ENCODE measurements at regions not wholly inside any gene's neighbourhood (a gene's known extent, or its start where the extent isn't known, plus 50 kb on each side); places are given as distances from the start of the nearest gene placed in this dataset.
"Not testable (repeated sequence)": the region's sequence is repeated elsewhere in the genome, so short reads cannot be mapped to it uniquely, and the experiment has no call there.

DNA sequence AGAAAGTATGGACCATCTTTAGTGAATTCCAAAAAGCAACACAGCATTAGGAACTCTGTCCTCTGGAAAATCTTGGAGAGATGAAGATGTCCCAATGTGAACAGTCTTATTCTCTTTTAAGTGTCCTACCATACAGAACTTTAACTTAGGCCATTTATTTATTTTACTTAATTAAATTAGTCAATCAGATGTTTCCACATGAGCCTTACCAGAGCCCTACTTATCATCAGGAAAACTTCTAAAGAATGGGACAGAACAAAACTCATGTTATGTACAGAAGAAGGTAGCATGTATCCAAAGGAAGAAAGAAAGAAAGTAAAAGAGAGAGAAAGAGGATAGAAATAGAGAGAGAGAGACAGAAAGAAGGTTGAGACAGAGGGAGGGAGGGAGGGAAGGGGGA, 276.4 kb downstream of the ETV1 start:
- no peak overlapping the region for H3K27ac ChIP-seq (ENCODE audit: low read length)

DNA sequence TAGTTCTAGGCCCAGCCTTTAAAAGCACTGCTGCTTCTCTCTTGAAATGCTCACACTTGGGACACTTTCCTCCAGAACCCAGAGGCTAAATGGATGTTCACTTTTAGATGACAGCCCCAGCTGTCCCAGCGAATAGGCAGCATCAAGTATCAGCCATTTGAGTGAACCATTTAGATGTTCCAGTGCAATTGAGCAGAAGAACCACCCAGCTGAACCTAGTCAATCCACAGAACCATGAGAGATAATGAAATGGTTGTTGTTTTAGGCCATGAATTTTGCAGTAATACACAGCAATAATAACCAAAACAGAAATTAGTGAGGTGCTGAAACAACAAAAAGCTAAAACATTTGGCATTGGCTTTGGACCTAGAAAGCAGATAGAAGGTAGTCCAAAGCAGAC, 273.9 kb downstream of the ETV1 start:
- no peak overlapping the region for H3K27ac ChIP-seq (ENCODE audit: low read length)
- no peak overlapping the region for H3K4me3 ChIP-seq (ENCODE audit: low read length in 2 of 2)
- H3K27me3 ChIP-seq (ENCODE audit: control insufficient read depth in 1 of 2, insufficient read depth in 2 of 2, low read length in 2 of 2), result no peaks in the 10 kb centered on the region
- H3K9ac ChIP-seq (ENCODE audit: low read length in 2 of 2), result no peak overlapping the region
- H3K36me3 ChIP-seq (ENCODE audit: control insufficient read depth in 2 of 2, insufficient read depth in 2 of 2, low read length in 2 of 2), result no peaks in the 10 kb centered on the region
- H3K9me3 ChIP-seq (ENCODE audit: control insufficient read depth in 2 of 2, low read length in 2 of 2), result peaks cover 0 to 5% of the 10 kb centered on the region in 2 donors
- no peaks in the 10 kb centered on the region for H3K4me1 ChIP-seq (ENCODE audit: control insufficient read depth, insufficient read depth, low read length)

More for the DNA sequence above, 276.4 kb downstream of the ETV1 start:
- no peaks in the 10 kb centered on the region for H3K36me3 ChIP-seq (ENCODE audit: control insufficient read depth in 2 of 2, insufficient read depth in 2 of 2, low read length in 2 of 2)
- no peak overlapping the region for H3K9ac ChIP-seq (ENCODE audit: low read length in 2 of 2)
- H3K4me1 ChIP-seq (ENCODE audit: control insufficient read depth, insufficient read depth, low read length), result no peaks in the 10 kb centered on the region
- H3K27me3 ChIP-seq (ENCODE audit: control insufficient read depth in 1 of 2, insufficient read depth in 2 of 2, low read length in 2 of 2), result no peaks in the 10 kb centered on the region
- peaks cover 0 to 5% of the 10 kb centered on the region in 2 donors for H3K9me3 ChIP-seq (ENCODE audit: control insufficient read depth in 2 of 2, low read length in 2 of 2)
- H3K4me3 ChIP-seq (ENCODE audit: low read length in 2 of 2), result no peak overlapping the region

DNA sequence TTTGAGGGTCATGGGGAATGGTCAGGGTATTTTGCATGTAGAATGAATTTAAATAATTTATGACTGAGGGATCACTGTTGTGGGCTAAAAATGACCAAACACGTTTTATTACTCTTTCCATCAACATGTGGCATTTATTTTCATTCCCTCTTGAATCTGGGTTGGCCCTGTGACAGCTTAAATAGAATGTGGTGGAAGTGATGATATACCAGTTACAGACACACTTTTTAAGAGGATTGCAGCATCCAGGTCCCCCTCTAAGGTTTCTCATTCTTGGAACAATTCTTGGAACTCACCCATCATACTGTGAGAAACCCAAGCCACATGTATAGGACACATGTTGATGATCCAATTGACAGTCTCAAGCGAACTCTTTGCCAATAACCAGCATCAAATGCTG, 272.4 kb downstream of the ETV1 start:
- Histone ChIP-seq H3K4me3 (ENCODE audit: low read length in 2 of 2) (no peak overlapping the region), H3K9me3 (ENCODE audit: control insufficient read depth in 2 of 2, low read length in 2 of 2) (peaks cover 0 to 5% of the 10 kb centered on the region in 2 donors), H3K36me3 (ENCODE audit: control insufficient read depth in 2 of 2, insufficient read depth in 2 of 2, low read length in 2 of 2) (no peaks in the 10 kb centered on the region), H3K9ac (ENCODE audit: low read length in 2 of 2) (no peak overlapping the region), H3K27me3 (ENCODE audit: control insufficient read depth in 1 of 2, insufficient read depth in 2 of 2, low read length in 2 of 2) (no peaks in the 10 kb centered on the region), H3K27ac (ENCODE audit: low read length) (no peak overlapping the region), H3K4me1 (ENCODE audit: control insufficient read depth, insufficient read depth, low read length) (no peaks in the 10 kb centered on the region)

DNA sequence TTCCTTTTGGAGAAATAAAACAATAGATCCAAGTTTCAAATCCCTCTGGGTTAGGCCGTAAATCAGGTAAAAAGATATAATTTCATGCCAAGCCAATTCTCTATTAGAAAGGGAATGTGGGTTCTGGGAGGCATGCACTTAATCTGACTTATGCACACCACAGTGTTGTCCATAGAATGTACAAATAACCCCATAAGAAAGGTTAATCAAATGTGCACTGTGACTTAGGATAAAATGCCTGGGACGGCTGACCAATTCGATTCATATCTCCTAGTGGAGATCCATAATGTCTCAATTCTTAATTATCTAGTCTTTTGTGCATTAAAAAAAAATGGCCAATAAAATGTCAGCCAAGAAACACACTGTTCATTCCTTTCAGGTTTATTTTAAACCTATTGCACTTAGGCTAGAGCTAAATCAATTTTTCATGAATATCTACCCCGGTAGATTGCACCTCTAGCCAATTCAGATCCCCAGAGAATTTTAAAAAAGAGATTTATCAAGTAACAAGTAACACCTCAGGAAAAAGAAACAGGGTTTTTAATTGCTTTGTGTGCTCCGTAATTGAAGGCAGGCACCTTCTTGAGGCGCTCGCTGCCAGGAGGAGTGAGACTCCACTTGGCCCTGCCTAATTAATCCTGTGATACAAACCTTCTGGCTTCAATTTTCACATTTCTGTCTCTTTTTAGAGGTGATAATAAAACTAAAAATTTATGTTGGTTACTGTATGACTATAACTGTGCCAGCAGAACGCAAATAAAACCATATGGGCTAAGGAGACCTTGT, 265.1 kb downstream of the ETV1 start:
- Histone ChIP-seq H3K9ac (ENCODE audit: low read length in 2 of 2) (no peak overlapping the region), H3K4me1 (ENCODE audit: control insufficient read depth, insufficient read depth, low read length) (no peaks in the 10 kb centered on the region), H3K27ac (ENCODE audit: low read length) (no peak overlapping the region), H3K9me3 (ENCODE audit: control insufficient read depth in 2 of 2, low read length in 2 of 2) (no peaks in the 10 kb centered on the region), H3K27me3 (ENCODE audit: control insufficient read depth in 1 of 2, insufficient read depth in 2 of 2, low read length in 2 of 2) (no peaks in the 10 kb centered on the region), H3K36me3 (ENCODE audit: control insufficient read depth in 2 of 2, insufficient read depth in 2 of 2, low read length in 2 of 2) (no peaks in the 10 kb centered on the region), H3K4me3 (ENCODE audit: low read length in 2 of 2) (no peak overlapping the region)

DNA sequence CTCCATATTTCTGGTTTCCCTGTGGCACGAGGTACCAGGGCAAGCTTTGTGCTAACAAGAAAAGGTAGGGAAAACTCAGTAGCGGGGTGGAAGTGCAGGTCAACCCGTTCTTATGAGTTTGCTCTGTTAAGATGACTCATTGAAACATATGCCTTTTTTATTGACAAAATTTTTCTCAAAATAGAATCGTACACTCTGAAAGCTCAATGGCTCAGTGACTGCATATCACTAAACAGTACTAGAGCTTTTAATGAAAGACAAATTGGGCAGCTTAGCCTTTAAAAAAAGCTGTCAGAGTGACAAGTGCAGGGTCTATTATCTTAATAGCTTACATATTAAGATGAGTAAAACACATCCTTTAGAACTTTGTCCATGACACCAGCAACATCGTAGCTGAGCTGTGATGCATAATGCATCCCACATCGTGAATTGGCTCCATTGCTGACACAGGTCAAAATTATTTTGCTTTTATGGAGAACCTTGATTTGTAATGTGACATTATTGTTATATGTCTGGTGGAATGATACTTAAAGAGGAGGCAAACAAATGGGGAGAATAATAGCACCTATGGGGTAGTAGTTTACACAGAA, 264.4 kb downstream of the ETV1 start:
- Histone ChIP-seq H3K4me3 (ENCODE audit: low read length in 2 of 2) (no peak overlapping the region), H3K9me3 (ENCODE audit: control insufficient read depth in 2 of 2, low read length in 2 of 2) (no peaks in the 10 kb centered on the region), H3K36me3 (ENCODE audit: control insufficient read depth in 2 of 2, insufficient read depth in 2 of 2, low read length in 2 of 2) (no peaks in the 10 kb centered on the region), H3K4me1 (ENCODE audit: control insufficient read depth, insufficient read depth, low read length) (no peaks in the 10 kb centered on the region), H3K27me3 (ENCODE audit: control insufficient read depth in 1 of 2, insufficient read depth in 2 of 2, low read length in 2 of 2) (no peaks in the 10 kb centered on the region), H3K9ac (ENCODE audit: low read length in 2 of 2) (no peak overlapping the region), H3K27ac (ENCODE audit: low read length) (no peak overlapping the region)

DNA sequence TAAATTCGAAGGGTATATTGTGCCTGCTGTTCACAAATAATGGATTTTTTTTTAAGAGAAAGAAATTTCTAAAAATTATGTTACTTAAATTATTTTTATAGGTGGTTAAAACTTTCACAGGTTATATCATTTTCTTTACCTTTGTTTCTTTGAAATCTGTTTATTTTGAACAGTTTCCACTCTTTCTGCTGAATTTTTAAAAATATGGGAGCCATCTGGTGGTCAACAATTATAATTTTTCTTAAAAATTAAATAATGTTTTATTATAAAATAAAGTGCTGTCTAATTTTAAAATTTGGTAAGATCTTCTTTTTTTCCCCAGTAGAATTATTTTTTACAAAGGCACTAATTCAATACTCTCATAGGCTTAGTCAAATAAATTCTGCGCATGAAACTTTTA, 263.9 kb downstream of the ETV1 start:
- Histone ChIP-seq H3K4me3 (ENCODE audit: low read length in 2 of 2) (no peak overlapping the region), H3K9me3 (ENCODE audit: control insufficient read depth in 2 of 2, low read length in 2 of 2) (no peaks in the 10 kb centered on the region), H3K27ac (ENCODE audit: low read length) (no peak overlapping the region), H3K4me1 (ENCODE audit: control insufficient read depth, insufficient read depth, low read length) (no peaks in the 10 kb centered on the region), H3K9ac (ENCODE audit: low read length in 2 of 2) (no peak overlapping the region), H3K36me3 (ENCODE audit: control insufficient read depth in 2 of 2, insufficient read depth in 2 of 2, low read length in 2 of 2) (no peaks in the 10 kb centered on the region), H3K27me3 (ENCODE audit: control insufficient read depth in 1 of 2, insufficient read depth in 2 of 2, low read length in 2 of 2) (no peaks in the 10 kb centered on the region)

DNA sequence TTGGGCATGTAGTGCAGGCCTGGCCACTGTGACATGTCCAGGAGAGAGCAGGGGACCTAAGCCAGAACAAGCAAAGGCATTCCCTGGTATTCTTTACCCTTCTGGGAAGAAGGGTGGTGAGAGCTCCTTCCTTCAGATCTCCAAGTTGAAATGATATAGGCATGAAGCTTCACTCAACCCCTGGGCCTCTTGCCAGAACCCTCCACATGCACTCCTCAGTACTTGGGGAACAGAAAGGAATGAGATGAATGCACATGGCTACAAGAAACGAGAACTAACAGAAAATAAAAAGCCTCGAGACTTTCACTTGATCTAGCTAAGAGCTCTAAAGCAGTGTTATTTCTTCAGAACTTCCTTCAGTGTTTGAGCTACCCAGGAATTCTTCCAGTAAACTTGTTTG, 262.2 kb downstream of the ETV1 start:
- Histone ChIP-seq H3K27me3 (ENCODE audit: control insufficient read depth in 1 of 2, insufficient read depth in 2 of 2, low read length in 2 of 2) (no peaks in the 10 kb centered on the region), H3K4me1 (ENCODE audit: control insufficient read depth, insufficient read depth, low read length) (no peaks in the 10 kb centered on the region), H3K9me3 (ENCODE audit: control insufficient read depth in 2 of 2, low read length in 2 of 2) (no peaks in the 10 kb centered on the region), H3K4me3 (ENCODE audit: low read length in 2 of 2) (no peak overlapping the region), H3K9ac (ENCODE audit: low read length in 2 of 2) (no peak overlapping the region), H3K36me3 (ENCODE audit: control insufficient read depth in 2 of 2, insufficient read depth in 2 of 2, low read length in 2 of 2) (no peaks in the 10 kb centered on the region), H3K27ac (ENCODE audit: low read length) (no peak overlapping the region)

DNA sequence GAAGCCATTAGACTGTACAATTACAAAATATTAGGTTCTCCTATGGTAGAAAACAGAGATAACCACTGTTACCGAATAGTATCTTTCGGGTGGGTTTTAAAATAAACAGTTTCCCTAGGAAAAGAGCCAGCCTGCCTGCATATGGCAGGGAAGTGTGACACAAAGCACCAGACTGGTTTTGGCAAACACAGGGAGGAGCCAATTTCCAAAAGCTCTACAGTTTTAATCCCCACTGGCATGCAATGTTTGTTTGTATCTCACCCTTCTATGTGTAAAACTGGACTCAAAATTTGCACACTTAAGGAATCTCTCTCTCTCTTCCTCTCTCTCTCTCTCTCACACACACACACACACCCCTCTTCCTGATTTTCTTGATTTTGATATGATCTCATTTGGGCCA, 261.7 kb downstream of the ETV1 start:
- Histone ChIP-seq H3K4me3 (ENCODE audit: low read length in 2 of 2) (no peak overlapping the region), H3K27me3 (ENCODE audit: control insufficient read depth in 1 of 2, insufficient read depth in 2 of 2, low read length in 2 of 2) (no peaks in the 10 kb centered on the region), H3K9ac (ENCODE audit: low read length in 2 of 2) (no peak overlapping the region), H3K27ac (ENCODE audit: low read length) (no peak overlapping the region), H3K9me3 (ENCODE audit: control insufficient read depth in 2 of 2, low read length in 2 of 2) (no peaks in the 10 kb centered on the region), H3K4me1 (ENCODE audit: control insufficient read depth, insufficient read depth, low read length) (no peaks in the 10 kb centered on the region), H3K36me3 (ENCODE audit: control insufficient read depth in 2 of 2, insufficient read depth in 2 of 2, low read length in 2 of 2) (no peaks in the 10 kb centered on the region)

DNA sequence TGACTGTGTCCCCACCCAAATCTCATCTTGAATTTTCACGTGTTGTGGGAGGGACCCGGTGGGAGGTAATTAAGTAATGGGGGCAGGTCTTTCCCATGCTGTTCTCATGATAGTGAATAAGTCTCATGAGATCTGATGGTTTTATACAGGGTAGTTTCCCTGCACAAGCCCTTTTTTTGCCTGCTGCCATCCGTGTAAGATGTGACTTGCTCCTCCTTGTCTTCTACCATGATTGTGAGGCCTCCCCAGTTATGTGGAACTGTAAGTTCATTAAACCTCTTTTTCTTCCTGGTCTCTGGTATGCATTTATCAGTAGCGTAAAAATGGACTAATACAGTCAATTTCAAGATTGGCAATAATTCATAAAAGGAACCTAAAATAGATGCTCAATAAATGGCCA, 261.0 kb downstream of the ETV1 start:
- not testable (repeated sequence) for H3K4me3 ChIP-seq (ENCODE audit: low read length in 2 of 2); H3K27ac ChIP-seq (ENCODE audit: low read length); H3K36me3 ChIP-seq (ENCODE audit: control insufficient read depth in 2 of 2, insufficient read depth in 2 of 2, low read length in 2 of 2); H3K4me1 ChIP-seq (ENCODE audit: control insufficient read depth, insufficient read depth, low read length); H3K9ac ChIP-seq (ENCODE audit: low read length in 2 of 2); H3K27me3 ChIP-seq (ENCODE audit: control insufficient read depth in 1 of 2, insufficient read depth in 2 of 2, low read length in 2 of 2); H3K9me3 ChIP-seq (ENCODE audit: control insufficient read depth in 2 of 2, low read length in 2 of 2)

DNA sequence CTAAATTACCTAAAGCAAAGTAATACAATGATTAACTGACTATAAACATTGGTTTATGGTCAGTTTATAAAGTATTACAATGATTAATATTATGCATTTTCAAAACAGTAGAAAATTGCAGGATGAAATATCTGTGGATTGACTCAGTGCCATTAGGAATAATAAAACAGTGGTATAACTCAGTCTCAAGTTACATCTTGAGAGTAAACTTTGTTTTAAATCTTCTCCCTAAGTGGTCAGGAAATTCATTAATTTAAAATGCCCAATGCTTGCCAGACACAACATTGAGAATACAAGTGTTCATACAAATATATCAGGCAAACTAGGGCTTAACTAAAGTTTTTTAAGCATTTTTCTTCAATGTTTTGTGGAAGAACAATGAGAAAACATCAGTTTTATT, 257.8 kb downstream of the ETV1 start:
- H3K27ac ChIP-seq (ENCODE audit: low read length), result no peak overlapping the region
- no peak overlapping the region for H3K4me3 ChIP-seq (ENCODE audit: low read length in 2 of 2)
- no peaks in the 10 kb centered on the region for H3K9me3 ChIP-seq (ENCODE audit: control insufficient read depth in 2 of 2, low read length in 2 of 2)
- no peaks in the 10 kb centered on the region for H3K27me3 ChIP-seq (ENCODE audit: control insufficient read depth in 1 of 2, insufficient read depth in 2 of 2, low read length in 2 of 2)
- no peaks in the 10 kb centered on the region for H3K4me1 ChIP-seq (ENCODE audit: control insufficient read depth, insufficient read depth, low read length)
- H3K36me3 ChIP-seq (ENCODE audit: control insufficient read depth in 2 of 2, insufficient read depth in 2 of 2, low read length in 2 of 2), result no peaks in the 10 kb centered on the region
- H3K9ac ChIP-seq (ENCODE audit: low read length in 2 of 2), result no peak overlapping the region

DNA sequence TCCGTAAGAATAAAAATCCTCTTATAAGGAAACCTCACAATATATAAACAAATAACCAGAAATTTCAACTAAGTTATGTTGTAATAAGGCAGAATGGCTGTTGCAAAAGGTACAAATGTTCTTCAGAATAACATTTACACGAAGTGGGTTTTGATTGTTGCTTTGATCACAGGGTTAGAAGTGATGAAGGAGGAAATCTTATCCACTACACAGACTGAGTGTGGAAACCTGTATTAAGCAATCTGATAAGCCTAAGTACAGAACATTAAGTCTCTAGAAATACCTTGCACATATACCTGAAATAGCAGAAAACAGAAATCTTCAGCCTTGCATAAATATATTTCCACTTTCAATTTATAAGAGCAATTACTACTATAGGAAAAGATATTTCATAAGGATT, 251.9 kb downstream of the ETV1 start:
- Histone ChIP-seq H3K9ac (ENCODE audit: low read length in 2 of 2) (no peak overlapping the region), H3K27me3 (ENCODE audit: control insufficient read depth in 1 of 2, insufficient read depth in 2 of 2, low read length in 2 of 2) (no peaks in the 10 kb centered on the region), H3K36me3 (ENCODE audit: control insufficient read depth in 2 of 2, insufficient read depth in 2 of 2, low read length in 2 of 2) (no peaks in the 10 kb centered on the region), H3K27ac (ENCODE audit: low read length) (no peak overlapping the region), H3K9me3 (ENCODE audit: control insufficient read depth in 2 of 2, low read length in 2 of 2) (no peaks in the 10 kb centered on the region), H3K4me1 (ENCODE audit: control insufficient read depth, insufficient read depth, low read length) (no peaks in the 10 kb centered on the region), H3K4me3 (ENCODE audit: low read length in 2 of 2) (no peak overlapping the region)

Data from stomach smooth muscle (tissue), 2 donors.